Endothelial cell of umbilical vein (primary cell): ENCODE measurements at regions not wholly inside any gene's neighbourhood (a gene's known extent, or its start where the extent isn't known, plus 50 kb on each side); places are given as distances from the start of the nearest gene placed in this dataset.

Experiments used
- BruUV-seq: library from RNA; stranded (reverse); fragments of 400-500 nt; replicated peaks from 2 replicates; lab custom pipeline; 2021; lab: Mats Ljungman, UMichigan
- CTCF ChIA-PET: fragments of 300-600, 350-600 bp; sonication (Branson Sonifier 250); formaldehyde crosslinking; loops from one replicate; lab custom pipeline; 2021; ENCODE audit warnings: antibody characterized with exemption, inconsistent platforms; lab: Charles Lee
- POLR2A ChIA-PET: fragments of 300-600, 350-600 bp; sonication (Branson Sonifier 250); formaldehyde crosslinking; loops from one replicate; lab custom pipeline; 2021; ENCODE audit warnings: antibody characterized with exemption, inconsistent platforms; lab: Charles Lee
- DNase-seq: peaks from one replicate; pipeline ENCODE4 v3.0.0-alpha.2; 2011; ENCODE audit warnings: low read depth, low spot score
- FAIRE-seq: peaks from 2 replicates; lab custom pipeline; 2011; peaks lifted over from hg19 to GRCh38; lab: Jason Lieb, UNC
- H2AFZ ChIP-seq: 2 replicates; pipeline ENCODE4 v1.6.0; 2012; ENCODE audit warnings: low read depth, low read length, control low read depth, inconsistent platforms
- H3K27ac ChIP-seq: 2 replicates; pipeline ENCODE4 v1.5.1; 2011; ENCODE audit warnings: low read depth, mild to moderate bottlenecking, control low read depth, low read length, moderate library complexity; ENCODE audit not compliant: insufficient read depth
- H3K27me3 ChIP-seq, 2 experiments: 2 replicates each; pipeline versions ENCODE4 v1.6.0 to v1.6.1; 2011; ENCODE audit warnings: low read length in 2 of 2, mixed read lengths in 1 of 2; ENCODE audit not compliant: control insufficient read depth in 2 of 2, insufficient read depth in 2 of 2
- H3K36me3 ChIP-seq, 2 experiments: 2 replicates in 1 of 2; 3 replicates in 1 of 2; pipeline ENCODE4 v1.5.1; 2011; ENCODE audit warnings: low read length in 2 of 2, mild to moderate bottlenecking in 1 of 2, moderate library complexity in 1 of 2; ENCODE audit not compliant: control insufficient read depth in 2 of 2, insufficient read depth in 2 of 2; ENCODE audit errors: extremely low read depth in 1 of 2
- H3K4me1 ChIP-seq: 3 replicates; pipeline ENCODE4 v1.5.1; 2011; ENCODE audit warnings: mild to moderate bottlenecking, low read length; ENCODE audit not compliant: control insufficient read depth, insufficient read depth; ENCODE audit errors: extremely low read depth
- H3K4me2 ChIP-seq: 2 replicates; pipeline ENCODE4 v1.6.1; 2011; ENCODE audit warnings: low read length, control low read depth, mixed read lengths; ENCODE audit not compliant: insufficient read depth
- H3K4me3 ChIP-seq, 3 experiments: fragments of 200-600 bp in 1 of 3; sonication (generic), shearing (Covaris generic) in 1 of 3; replicated peaks in 1 of 3; 2 replicates each; pipeline ENCODE4 v1.5.1; 2011 to 2016; ENCODE audit warnings: control low read depth in 3 of 3, low read length in 3 of 3, mild to moderate bottlenecking in 2 of 3, inconsistent platforms in 1 of 3, low read depth in 1 of 3, moderate library complexity in 1 of 3; ENCODE audit not compliant: insufficient read depth in 1 of 3
- H3K79me2 ChIP-seq: 2 replicates; pipeline ENCODE4 v1.6.0; 2012; ENCODE audit warnings: low read length, inconsistent platforms; ENCODE audit not compliant: control insufficient read depth, insufficient read depth
- H3K9ac ChIP-seq: replicated peaks from 2 replicates; pipeline ENCODE3; 2011; ENCODE audit warnings: low read length, control low read depth; ENCODE audit not compliant: insufficient read depth; ENCODE audit errors: extremely low read depth
- H3K9me1 ChIP-seq: replicated peaks from 3 replicates; pipeline ENCODE4 v1.6.0; 2011; ENCODE audit warnings: mild to moderate bottlenecking, low read length; ENCODE audit not compliant: control insufficient read depth, insufficient read depth; ENCODE audit errors: extremely low read depth
- H3K9me3 ChIP-seq: replicated peaks from 2 replicates; pipeline ENCODE4 v1.5.1; 2012; ENCODE audit warnings: low read length, inconsistent platforms; ENCODE audit not compliant: control insufficient read depth, insufficient read depth
- H4K20me1 ChIP-seq: replicated peaks from 2 replicates; pipeline ENCODE3; 2011; ENCODE audit warnings: mild to moderate bottlenecking, low read length; ENCODE audit not compliant: control insufficient read depth, insufficient read depth; ENCODE audit errors: extremely low read depth
- CTCF ChIP-seq, 2 donors: IDR thresholded peaks; 1 replicate in 1 of 2; 2 replicates in 1 of 2; pipeline ENCODE4 v1.5.1; 2011; ENCODE audit warnings: low read length in 2 of 2, mild to moderate bottlenecking in 2 of 2, moderate library complexity in 2 of 2, control low read depth in 1 of 2, inconsistent platforms in 1 of 2, low read depth in 1 of 2; ENCODE audit not compliant: insufficient read depth in 1 of 2; ENCODE audit errors: extremely low read depth in 1 of 2
- EZH2 ChIP-seq: IDR thresholded peaks from 2 replicates; pipeline ENCODE4 v1.6.1; 2012; ENCODE audit warnings: borderline replicate concordance, low read depth, mild to moderate bottlenecking, moderate library complexity, low read length, inconsistent platforms; ENCODE audit not compliant: severe bottlenecking
- FOS ChIP-seq: IDR thresholded peaks from 2 replicates; pipeline ENCODE4 v1.6.1; 2011; ENCODE audit warnings: mild to moderate bottlenecking, low read length, moderate library complexity, borderline replicate concordance; ENCODE audit not compliant: insufficient read depth
- GATA2 ChIP-seq: IDR thresholded peaks from 2 replicates; pipeline ENCODE4 v1.7.0; 2011; ENCODE audit warnings: low read depth, mild to moderate bottlenecking, moderate library complexity, mixed read lengths, low read length; ENCODE audit not compliant: insufficient read length, insufficient read depth
- JUN ChIP-seq: IDR thresholded peaks from 2 replicates; pipeline ENCODE4 v1.6.1; 2011; ENCODE audit warnings: borderline replicate concordance, low read depth; ENCODE audit not compliant: insufficient read length, insufficient read depth
- MAX ChIP-seq: IDR thresholded peaks from 2 replicates; pipeline ENCODE4 v1.6.1; 2011; ENCODE audit not compliant: insufficient read depth, insufficient read length
- MYC ChIP-seq: IDR thresholded peaks from one replicate; pipeline ENCODE4 v1.6.1; 2011; ENCODE audit warnings: mild to moderate bottlenecking, low read depth, low read length
- POLR2A ChIP-seq: IDR thresholded peaks from 2 replicates; pipeline ENCODE4 v1.6.1; 2012; ENCODE audit warnings: low read depth, mild to moderate bottlenecking, control low read depth, low read length
- POLR2AphosphoS5 ChIP-seq: IDR thresholded peaks from 2 replicates; pipeline ENCODE4 v1.6.1; 2012; ENCODE audit warnings: low read depth, mild to moderate bottlenecking, control low read depth, low read length, moderate library complexity; ENCODE audit not compliant: insufficient read depth
- dilution Hi-C: fragments of 300-500 bp; cut with MboI; formaldehyde crosslinking; loops from one replicate; pipeline ENCODE4 v1.15.0; 2019; ENCODE audit warnings: low sequenced_read_pairs; ENCODE audit not compliant: extremely low pct_ligation_motif_present
- intact Hi-C: fragments of 100-400 bp; cut with micrococcal nuclease; formaldehyde crosslinking; loops from one replicate; pipeline ENCODE4 v1.10.0; 2022

GRCh38 chr3:30181581-30181980, 424.8 kb upstream of the TGFBR2 start:
- Histone ChIP-seq H3K27ac (no peak overlapping the region), H3K4me3 (no peak overlapping the region), H3K4me1 (peaks cover 3% of the 10 kb centered on the region), H3K27me3 (peaks cover 3 to 4% of the 10 kb centered on the region in 2 experiments), H3K9ac (no peak overlapping the region), H3K4me2 (no peak overlapping the region), H3K9me1 (no peaks in the 10 kb centered on the region), H2AFZ (no peak overlapping the region), H3K9me3 (no peaks in the 10 kb centered on the region), H3K79me2 (no peaks in the 10 kb centered on the region), H3K36me3 (no peaks in the 10 kb centered on the region), H4K20me1 (no peaks in the 10 kb centered on the region)
- CTCF ChIA-PET, result interaction anchor here (1.2 to 2.8 kb wide), 3 partner anchors 11 to 139 kb away, joined by 5 to 20 read pairs (median 6); no protein-coding TSS in a partner anchor
- FAIRE-seq, result no peak
- TF ChIP-seq JUN (no peak), MYC (no peak), CTCF (IDR thresholded peaks at IDR 0.05; ENCODE audit: extremely low read depth in 1 of 2, insufficient read depth in 1 of 2, low read depth in 1 of 2, low read length in 2 of 2) (no peak), POLR2A (no peak), FOS (no peak), GATA2 (no peak), MAX (no peak), POLR2AphosphoS5 (no peak), EZH2 (no peak)
- DNase-seq, result no peak
- BruUV-seq, result no TSS peak
- POLR2A ChIA-PET, result no interaction called here
- intact Hi-C loops, result no loop called here
- dilution Hi-C loops, result no loop called here
